K562 (cell line): ENCODE measurements at regions not wholly inside any gene's neighbourhood (a gene's known extent, or its start where the extent isn't known, plus 50 kb on each side); places are given as distances from the start of the nearest gene placed in this dataset.

Experiments used
- ATAC-seq: fragments of 200-7000 bp; cut with Tn5 transposase; 3 replicates; pipeline ENCODE4 v1.9.1; 2020; ENCODE audit warnings: moderate library complexity
- BruUV-seq: library from RNA; stranded (reverse); fragments of 400-500 nt; replicated peaks from 2 replicates; lab custom pipeline; 2021; lab: Mats Ljungman, UMichigan
- CTCF ChIA-PET: fragments of 300-600 bp; formaldehyde crosslinking; extraction: SDS; loops from one replicate; lab custom pipeline; 2021; ENCODE audit warnings: low intra/inter-chr PET ratio; lab: Yijun Ruan, JAX
- POLR2A ChIA-PET: fragments of 300-600, 350-650 bp; sonication (Branson Sonifier 250); formaldehyde crosslinking; extraction: SDS; loops from one replicate; lab custom pipeline; 2021; ENCODE audit warnings: antibody characterized with exemption, inconsistent platforms; lab: Yijun Ruan, JAX
- DNase-seq, 4 experiments: peaks; one replicate each; pipeline versions ENCODE4 v3.0.0 to v3.0.0-alpha.2; 2011 to 2018; ENCODE audit warnings: low spot score in 3 of 4, mixed read lengths in 3 of 4; ENCODE audit errors: extremely low read depth in 1 of 4
- FAIRE-seq: peaks from 2 replicates; lab custom pipeline; 2011; peaks lifted over from hg19 to GRCh38; lab: Jason Lieb, UNC
- H2AFZ ChIP-seq: 2 replicates; pipeline ENCODE4 v1.6.0; 2011; ENCODE audit warnings: low read depth, low read length, control low read depth, inconsistent platforms
- H3K27ac ChIP-seq: fragments of 200-600 bp; 3 replicates; pipeline ENCODE4 v1.8.0; 2011; ENCODE audit warnings: low read depth, mild to moderate bottlenecking, control low read depth, inconsistent platforms, low read length, moderate library complexity, mixed read lengths; ENCODE audit errors: extremely low read depth
- H3K27me3 ChIP-seq, 2 experiments: fragments of 300-600 bp in 1 of 2; 2 replicates in 1 of 2; 3 replicates in 1 of 2; pipeline versions ENCODE4 v1.6.0 to v1.8.0; 2011; ENCODE audit warnings: inconsistent platforms in 2 of 2, low read length in 2 of 2, mild to moderate bottlenecking in 1 of 2, mixed read lengths in 1 of 2, moderate library complexity in 1 of 2; ENCODE audit not compliant: control insufficient read depth in 2 of 2, insufficient read depth in 2 of 2
- H3K36me3 ChIP-seq: fragments of 300-600 bp; 3 replicates; pipeline ENCODE4 v1.8.0; 2011; ENCODE audit warnings: mild to moderate bottlenecking, low read length, inconsistent platforms; ENCODE audit not compliant: control insufficient read depth, insufficient read depth
- H3K4me1 ChIP-seq, 2 experiments: fragments of 200-600 bp in 1 of 2; replicated peaks in 1 of 2; 2 replicates in 1 of 2; 3 replicates in 1 of 2; pipeline versions ENCODE4 v1.5.1 to v1.8.0; 2011; ENCODE audit warnings: inconsistent platforms in 2 of 2, low read length in 2 of 2, mild to moderate bottlenecking in 1 of 2, mixed read lengths in 1 of 2, moderate library complexity in 1 of 2; ENCODE audit not compliant: control insufficient read depth in 2 of 2, insufficient read depth in 2 of 2
- H3K4me2 ChIP-seq: 2 replicates; pipeline ENCODE4 v1.6.1; 2011; ENCODE audit warnings: low read length, control low read depth, inconsistent platforms, mixed read lengths; ENCODE audit not compliant: insufficient read depth
- H3K4me3 ChIP-seq: fragments of 200-600 bp; sonication (generic), shearing (Covaris generic); 2 replicates; pipeline ENCODE4 v1.5.1; 2016; ENCODE audit warnings: control low read depth, inconsistent platforms
- H3K79me2 ChIP-seq: fragments of 200-600 bp; 3 replicates; pipeline ENCODE4 v1.8.0; 2011; ENCODE audit warnings: low read length, inconsistent platforms; ENCODE audit not compliant: control insufficient read depth, insufficient read depth
- H3K9ac ChIP-seq, 2 experiments: 2 replicates each; pipeline versions ENCODE4 v1.6.0 to v1.6.1; 2011; ENCODE audit warnings: low read depth in 2 of 2, low read length in 2 of 2, control low read depth in 1 of 2, inconsistent platforms in 1 of 2, mild to moderate bottlenecking in 1 of 2, mixed read lengths in 1 of 2; ENCODE audit not compliant: insufficient read depth in 1 of 2
- H3K9me1 ChIP-seq: one replicate; pipeline ENCODE4 v1.6.0; 2011; ENCODE audit warnings: inconsistent platforms, mild to moderate bottlenecking, low read length, moderate library complexity; ENCODE audit not compliant: control insufficient read depth, insufficient read depth
- H3K9me3 ChIP-seq: replicated peaks from 2 replicates; pipeline ENCODE4 v1.5.1; 2011; ENCODE audit warnings: low read depth, low read length, inconsistent platforms; ENCODE audit not compliant: control insufficient read depth, insufficient read depth
- H4K20me1 ChIP-seq: replicated peaks from 2 replicates; pipeline ENCODE4 v1.6.1; 2011; ENCODE audit warnings: low read length, inconsistent platforms, mixed read lengths; ENCODE audit not compliant: control insufficient read depth, insufficient read depth
- BHLHE40 ChIP-seq: IDR thresholded peaks from 2 replicates; pipeline ENCODE4 v1.6.1; 2011; ENCODE audit warnings: low read length, improper control_type of control experiment
- CHD4 ChIP-seq: fragments of 200-600 bp; sonication (generic); IDR thresholded peaks from 3 replicates; pipeline ENCODE4 v1.6.1; 2012; ENCODE audit warnings: low read depth, mild to moderate bottlenecking, mixed read lengths, low read length, inconsistent platforms; ENCODE audit not compliant: insufficient read depth, insufficient replicate concordance, poor library complexity, severe bottlenecking
- ETS2 ChIP-seq: IDR thresholded peaks from 2 replicates; pipeline ENCODE4 v1.6.1; 2016; ENCODE audit warnings: borderline replicate concordance, missing genetic modification characterization, mild to moderate bottlenecking, moderate library complexity, missing compliant biosample characterization; ENCODE audit not compliant: poor library complexity, severe bottlenecking
- HDAC1 ChIP-seq, 2 experiments: fragments of 450-650 bp; IDR thresholded peaks; 2 replicates each; pipeline ENCODE4 v1.6.1; 2016 to 2017; ENCODE audit warnings: inconsistent platforms in 1 of 2, mild to moderate bottlenecking in 1 of 2, moderate library complexity in 1 of 2
- HNRNPH1 ChIP-seq: fragments of 200-400 bp; formaldehyde crosslinking; optimal IDR thresholded peaks from 2 replicates; pipeline ENCODE3; 2017; ENCODE audit warnings: low read depth, mild to moderate bottlenecking, low read length, moderate library complexity
- NR2C1 ChIP-seq, 2 experiments: fragments of 450-650 bp; IDR thresholded peaks; 2 replicates each; pipeline ENCODE4 v1.6.1; 2017; ENCODE audit warnings: mild to moderate bottlenecking in 2 of 2, antibody characterized with exemption in 1 of 2, inconsistent platforms in 1 of 2, missing compliant biosample characterization in 1 of 2, missing genetic modification characterization in 1 of 2
- PHB ChIP-seq: fragments of 250-450 bp; sonication (Bioruptor Pico); IDR thresholded peaks from 2 replicates; pipeline ENCODE4 v1.5.0; 2021
- POLR2AphosphoS5 ChIP-seq: IDR thresholded peaks from 2 replicates; pipeline ENCODE4 v1.6.1; 2011; ENCODE audit warnings: mild to moderate bottlenecking, low read depth, low read length, moderate library complexity; ENCODE audit not compliant: control insufficient read depth, insufficient read depth
- POLR2G ChIP-seq: fragments of 200-400 bp; formaldehyde crosslinking; IDR thresholded peaks from 2 replicates; pipeline ENCODE4 v1.6.1; 2017; ENCODE audit warnings: low read depth, mild to moderate bottlenecking, antibody characterized with exemption, low read length, moderate library complexity
- SPI1 ChIP-seq: IDR thresholded peaks from 2 replicates; pipeline ENCODE4 v1.6.1; 2011; ENCODE audit warnings: low read depth, low read length, control low read depth, borderline replicate concordance
- TBP ChIP-seq: optimal IDR thresholded peaks from 2 replicates; pipeline ENCODE3; 2011; ENCODE audit warnings: low read depth, low read length, improper control_type of control experiment
- U2AF2 ChIP-seq: fragments of 200-400 bp; formaldehyde crosslinking; optimal IDR thresholded peaks from 2 replicates; pipeline ENCODE3; 2017; ENCODE audit warnings: low read depth, mild to moderate bottlenecking, low read length
- XRCC3 ChIP-seq: fragments of 450-650 bp; IDR thresholded peaks from 2 replicates; pipeline ENCODE4 v1.6.1; 2017; ENCODE audit warnings: mild to moderate bottlenecking, moderate library complexity
- ZNF121 ChIP-seq: sonication (generic); formaldehyde crosslinking; conservative IDR thresholded peaks from 2 replicates; pipeline ENCODE4 v1.8.0; 2022; ENCODE audit warnings: missing genetic modification reagents
- ZNF282 ChIP-seq: sonication (generic); formaldehyde crosslinking; IDR thresholded peaks from 2 replicates; pipeline ENCODE4 v1.8.1; 2023; ENCODE audit warnings: missing genetic modification reagents
- WGBS: fragments of 100-300 bp; shearing (Covaris generic); methylation state at CpG from one replicate; pipeline ENCODE4 v1.1.6; 2016; ENCODE audit warnings: low coverage, mixed read lengths; ENCODE audit not compliant: insufficient coverage; ENCODE audit errors: missing lambda C conversion rate; 5-methylcytosine and 5-hydroxymethylcytosine counted together
- in situ Hi-C: fragments of 300-500 bp; cut with MboI; formaldehyde crosslinking; loops from 4 replicates; pipeline ENCODE4 v1.15.0; 2018; ENCODE audit warnings: inconsistent platforms, mixed read lengths
- intact Hi-C: fragments of 100-400 bp; cut with micrococcal nuclease; formaldehyde crosslinking; loops from 2 replicates; pipeline ENCODE4 v1.14.2; 2022
- TF ChIP-seq, protein P1 (sequence below): fragments of 250-450 bp; sonication (Bioruptor Pico); IDR thresholded peaks from 2 replicates; pipeline ENCODE4 v1.8.0; 2022; ENCODE audit warnings: moderate library complexity, mild to moderate bottlenecking, inconsistent platforms

DNA sequence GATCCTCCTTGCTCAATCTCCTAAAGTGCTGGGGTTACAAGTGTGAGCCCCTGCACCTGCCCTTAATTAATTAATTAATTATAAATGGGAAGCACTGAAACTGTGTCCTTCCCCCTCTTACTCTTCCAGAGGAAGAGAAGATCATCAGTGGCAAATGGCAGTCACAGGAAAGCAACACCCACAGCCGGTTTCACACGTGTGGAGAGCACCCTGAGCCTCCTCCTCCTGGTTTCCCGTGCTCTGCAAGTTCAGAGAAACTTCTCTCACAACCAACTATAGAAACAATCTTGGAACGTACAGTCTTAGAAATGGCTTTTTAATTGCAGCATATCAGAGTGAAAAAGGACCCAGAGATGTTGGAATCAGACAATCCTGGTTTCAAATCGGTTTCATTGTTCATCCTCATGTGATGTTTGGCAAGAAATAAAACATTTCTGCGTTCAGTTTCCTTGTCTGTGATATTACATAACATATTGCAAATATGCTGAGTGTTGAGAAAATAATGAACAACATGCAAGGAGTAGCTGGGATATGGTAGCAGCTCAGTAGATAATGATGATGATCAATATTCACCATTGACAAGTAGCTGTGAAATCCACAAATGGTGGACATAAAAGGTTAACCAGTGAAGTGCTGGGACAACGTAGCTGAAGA lies 141.0 kb upstream of the KCTD1 start:
- FAIRE-seq (no peak), ATAC-seq (no peak), DNase-seq (no peak)
- Histone ChIP-seq H3K9me3 (no peaks in the 10 kb centered on the region), H3K9ac (no peak overlapping the region), H3K36me3 (no peaks in the 10 kb centered on the region), H3K79me2 (no peaks in the 10 kb centered on the region), H3K4me3 (no peak overlapping the region), H3K27me3 (no peaks in the 10 kb centered on the region), H2AFZ (no peak overlapping the region), H3K4me1 (no peaks in the 10 kb centered on the region), H4K20me1 (no peaks in the 10 kb centered on the region), H3K27ac (no peak overlapping the region), H3K4me2 (no peak overlapping the region), H3K9me1 (no peaks in the 10 kb centered on the region)
- intact Hi-C loops (no loop called here), in situ Hi-C loops (no loop called here)
- ChIA-PET CTCF (no interaction called here), POLR2A (no interaction called here)
- WGBS = under 1% methylated on average over 7 of the region's 7 CpGs
- TF ChIP-seq POLR2G (no peak), BHLHE40 (no peak), TBP (no peak), HDAC1 (IDR thresholded peaks at IDR 0.05) (no peak), SPI1 (no peak), POLR2AphosphoS5 (no peak), ZNF121 (CRISPR knock-in tag) (no peak), XRCC3 (no peak), CHD4 (no peak), ETS2 (tag) (no peak), U2AF2 (no peak), ZNF282 (CRISPR knock-in tag) (no peak), PHB (CRISPR knock-in tag) (no peak), NR2C1 (IDR thresholded peaks at IDR 0.05) (no peak), NR2C1 (tag; IDR thresholded peaks at IDR 0.05) (no peak), HNRNPH1 (no peak)
- TF ChIP-seq, protein P1, sequence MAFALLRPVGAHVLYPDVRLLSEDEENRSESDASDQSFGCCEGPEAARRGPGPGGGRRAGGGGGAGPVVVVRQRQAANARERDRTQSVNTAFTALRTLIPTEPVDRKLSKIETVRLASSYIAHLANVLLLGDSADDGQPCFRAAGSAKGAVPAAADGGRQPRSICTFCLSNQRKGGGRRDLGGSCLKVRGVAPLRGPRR (CRISPR knock-in tag) = no peak
- no TSS peak for BruUV-seq
